Mucosa of rectum (tissue), 2 donors: ENCODE measurements at regions not wholly inside any gene's neighbourhood (a gene's known extent, or its start where the extent isn't known, plus 50 kb on each side); places are given as distances from the start of the nearest gene placed in this dataset.

Source experiments
- H3K27ac ChIP-seq, 2 donors: one replicate each; pipeline ENCODE4 v1.7.0; 2013; ENCODE audit warnings: inconsistent platforms in 2 of 2, low read depth in 2 of 2, low read length in 2 of 2
- H3K27me3 ChIP-seq, 2 donors: one replicate each; pipeline ENCODE4 v1.7.0; 2013; ENCODE audit warnings: low read length in 2 of 2; ENCODE audit not compliant: control insufficient read depth in 2 of 2, insufficient read depth in 2 of 2
- H3K36me3 ChIP-seq, 2 donors: one replicate each; pipeline ENCODE4 v1.7.0; 2013; ENCODE audit warnings: low read length in 2 of 2; ENCODE audit not compliant: control insufficient read depth in 2 of 2, insufficient read depth in 2 of 2
- H3K4me1 ChIP-seq, 2 donors: one replicate each; pipeline ENCODE4 v1.7.0; 2013; ENCODE audit warnings: low read length in 2 of 2, mild to moderate bottlenecking in 1 of 2; ENCODE audit not compliant: control insufficient read depth in 2 of 2, insufficient read depth in 2 of 2
- H3K4me3 ChIP-seq, 2 donors: one replicate each; pipeline ENCODE4 v1.7.0; 2013; ENCODE audit warnings: low read length in 2 of 2
- H3K9ac ChIP-seq, 2 donors: one replicate each; pipeline ENCODE4 v1.7.0; 2013; ENCODE audit warnings: low read length in 2 of 2, low read depth in 1 of 2, mild to moderate bottlenecking in 1 of 2
- H3K9me3 ChIP-seq, 2 donors: one replicate each; pipeline ENCODE4 v1.7.0; 2013; ENCODE audit warnings: low read length in 2 of 2; ENCODE audit not compliant: control insufficient read depth in 2 of 2
- donor health status: healthy.
- donor health status: Normal muscosa, but diverticular disease.

DNA sequence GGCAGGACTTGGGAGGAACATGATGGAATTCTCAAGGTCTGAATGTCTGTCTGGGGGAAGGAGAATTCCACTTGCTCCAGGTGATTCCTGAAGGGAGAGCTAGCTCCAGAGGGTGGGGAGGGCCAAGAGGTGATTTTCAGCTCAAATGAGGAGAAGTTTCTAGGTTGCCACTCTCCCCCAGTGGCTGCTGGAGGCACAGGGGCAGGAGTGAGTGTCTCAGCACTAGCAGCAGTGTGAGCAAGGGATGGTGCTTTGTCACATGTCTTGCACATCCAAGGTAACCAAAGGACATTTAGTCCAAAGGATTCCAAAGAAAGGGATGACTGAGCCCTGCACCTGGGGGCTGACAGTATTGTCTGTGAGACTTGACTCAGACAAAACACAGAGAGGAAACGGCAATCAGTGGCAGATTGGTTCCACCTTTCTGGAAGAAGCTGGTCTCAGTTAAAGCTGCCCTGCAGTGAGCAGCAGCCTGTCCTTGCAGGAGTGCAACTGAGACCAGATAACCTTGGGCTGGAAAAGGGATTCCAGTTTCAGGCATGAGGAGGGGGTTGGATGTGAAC is 51.2 kb upstream of the PCBD1 start:
- no peaks in the 10 kb centered on the region for H3K9me3 ChIP-seq
- H3K9ac ChIP-seq: no peak overlapping the region

GRCh38 chr10:70940834-70941568 is 52.6 kb upstream of the PCBD1 start:
- no peaks in the 10 kb centered on the region for H3K4me1 ChIP-seq
- H3K27me3 ChIP-seq: no peaks in the 10 kb centered on the region
- H3K9me3 ChIP-seq: no peaks in the 10 kb centered on the region
- no peak overlapping the region for H3K4me3 ChIP-seq
- H3K9ac ChIP-seq: no peak overlapping the region
- H3K27ac ChIP-seq: no peak overlapping the region
- no peaks in the 10 kb centered on the region for H3K36me3 ChIP-seq

More for the DNA sequence above, 51.2 kb upstream of the PCBD1 start:
- Histone ChIP-seq H3K27me3 (no peaks in the 10 kb centered on the region), H3K27ac (no peak overlapping the region), H3K36me3 (no peaks in the 10 kb centered on the region), H3K4me3 (no peak overlapping the region), H3K4me1 (no peaks in the 10 kb centered on the region)

DNA sequence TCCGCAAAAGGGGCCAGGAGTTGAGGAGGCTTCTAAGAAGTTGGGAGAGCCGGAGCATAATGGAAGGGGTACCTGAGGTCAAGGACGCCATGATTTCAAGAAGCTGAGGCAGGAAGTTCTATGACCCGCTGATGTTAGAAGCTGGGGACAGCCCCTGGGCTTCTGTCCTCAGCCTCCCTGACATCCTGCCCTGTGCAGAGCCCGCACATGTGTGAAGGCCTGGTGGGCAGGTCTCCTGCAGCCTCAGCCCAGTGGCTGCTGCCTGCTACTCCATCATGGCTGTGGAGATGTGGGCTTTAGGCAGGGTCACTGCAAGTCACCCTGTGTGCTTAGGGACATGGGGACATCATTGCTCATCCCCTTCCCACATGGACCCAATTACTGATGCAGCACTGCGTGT is 53.8 kb upstream of the PCBD1 start:
- no peak overlapping the region for H3K4me3 ChIP-seq
- H3K9me3 ChIP-seq: no peaks in the 10 kb centered on the region
- H3K27me3 ChIP-seq: no peaks in the 10 kb centered on the region
- H3K4me1 ChIP-seq: no peaks in the 10 kb centered on the region
- no peak overlapping the region for H3K27ac ChIP-seq
- no peak overlapping the region for H3K9ac ChIP-seq
- H3K36me3 ChIP-seq: no peaks in the 10 kb centered on the region

- H3K4me3 ChIP-seq: no peak overlapping the region
- no peaks in the 10 kb centered on the region for H3K27me3 ChIP-seq
- H3K4me1 ChIP-seq: no peaks in the 10 kb centered on the region
- no peaks in the 10 kb centered on the region for H3K9me3 ChIP-seq
- H3K36me3 ChIP-seq: no peaks in the 10 kb centered on the region
- H3K9ac ChIP-seq: no peak overlapping the region
- H3K27ac ChIP-seq: no peak overlapping the region
Observed at GRCh38 chr10:70942725-70943124, 54.4 kb upstream of the PCBD1 start.

- Histone ChIP-seq H3K4me1 (no peaks in the 10 kb centered on the region), H3K4me3 (no peak overlapping the region), H3K36me3 (no peaks in the 10 kb centered on the region), H3K9me3 (no peaks in the 10 kb centered on the region), H3K9ac (no peak overlapping the region), H3K27me3 (no peaks in the 10 kb centered on the region), H3K27ac (no peak overlapping the region)
Observed at GRCh38 chr10:70943249-70943648, 54.9 kb upstream of the PCBD1 start.

DNA sequence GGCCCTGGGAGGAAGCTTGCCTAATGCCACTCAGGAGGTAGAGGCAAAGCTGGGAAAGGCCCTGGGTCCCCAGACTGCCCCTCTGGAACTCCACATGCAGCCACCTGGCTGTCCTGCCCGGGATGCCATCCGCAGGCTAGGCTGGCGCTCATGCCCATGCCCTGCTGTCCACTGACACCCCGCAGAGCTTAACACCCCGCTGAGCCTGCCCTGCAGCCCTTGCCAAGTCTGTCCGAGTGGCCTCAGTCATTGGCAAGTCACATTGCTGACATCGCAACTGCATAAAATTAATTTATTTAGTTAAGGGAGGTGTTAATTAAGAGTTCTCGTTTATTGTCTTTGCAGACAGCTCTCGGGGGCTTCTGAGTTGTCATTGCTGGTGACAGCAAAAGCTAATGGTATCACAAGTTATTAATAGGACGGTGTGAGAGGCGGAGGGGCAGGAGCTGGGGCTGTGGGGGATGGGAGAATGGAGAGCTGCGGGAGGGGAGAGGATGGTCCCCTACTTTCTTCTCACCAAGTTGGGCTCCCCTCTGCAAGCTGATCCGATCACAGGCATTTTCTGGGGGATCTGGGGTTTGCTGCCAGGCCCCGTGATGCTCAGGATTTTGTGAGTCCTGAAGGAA is 55.6 kb upstream of the PCBD1 start:
- Histone ChIP-seq H3K9me3 (no peaks in the 10 kb centered on the region), H3K9ac (no peak overlapping the region), H3K4me3 (no peak overlapping the region), H3K36me3 (no peaks in the 10 kb centered on the region), H3K4me1 (no peaks in the 10 kb centered on the region), H3K27me3 (no peaks in the 10 kb centered on the region), H3K27ac (no peak overlapping the region)

DNA sequence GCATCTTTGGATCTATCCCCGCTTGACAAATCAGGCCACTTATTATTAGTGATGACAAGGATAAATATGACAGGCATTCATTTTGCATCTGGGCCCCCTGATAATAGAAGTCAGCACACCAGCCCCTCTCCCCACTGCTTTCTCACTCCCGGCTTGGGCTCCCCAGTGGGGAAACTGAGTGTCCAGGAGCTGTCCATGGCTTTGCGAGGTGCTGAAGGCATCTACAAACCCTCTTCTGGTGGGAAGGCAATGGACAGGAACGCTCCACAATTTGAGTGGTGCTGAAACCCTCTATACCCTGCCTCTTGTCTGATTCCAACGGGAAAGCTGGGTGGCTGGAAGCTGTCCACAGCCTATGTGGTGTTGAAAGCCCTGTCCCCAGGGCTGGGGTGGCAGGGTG is 61.7 kb upstream of the PCBD1 start:
- Histone ChIP-seq H3K27me3 (no peaks in the 10 kb centered on the region), H3K9me3 (no peaks in the 10 kb centered on the region), H3K9ac (no peak overlapping the region), H3K4me1 (no peaks in the 10 kb centered on the region), H3K36me3 (no peaks in the 10 kb centered on the region), H3K27ac (no peak overlapping the region), H3K4me3 (no peak overlapping the region)

GRCh38 chr10:70950801-70951200 is 62.4 kb upstream of the PCBD1 start:
- Histone ChIP-seq H3K4me1 (no peaks in the 10 kb centered on the region), H3K4me3 (no peak overlapping the region), H3K9ac (no peak overlapping the region), H3K36me3 (no peaks in the 10 kb centered on the region), H3K27ac (no peak overlapping the region), H3K27me3 (no peaks in the 10 kb centered on the region), H3K9me3 (no peaks in the 10 kb centered on the region)

- Histone ChIP-seq H3K9ac (no peak overlapping the region), H3K27ac (no peak overlapping the region), H3K9me3 (no peaks in the 10 kb centered on the region), H3K4me1 (no peaks in the 10 kb centered on the region), H3K27me3 (no peaks in the 10 kb centered on the region), H3K4me3 (no peak overlapping the region), H3K36me3 (no peaks in the 10 kb centered on the region)
Observed at GRCh38 chr10:70952401-70952800, 64.0 kb upstream of the PCBD1 start.

DNA sequence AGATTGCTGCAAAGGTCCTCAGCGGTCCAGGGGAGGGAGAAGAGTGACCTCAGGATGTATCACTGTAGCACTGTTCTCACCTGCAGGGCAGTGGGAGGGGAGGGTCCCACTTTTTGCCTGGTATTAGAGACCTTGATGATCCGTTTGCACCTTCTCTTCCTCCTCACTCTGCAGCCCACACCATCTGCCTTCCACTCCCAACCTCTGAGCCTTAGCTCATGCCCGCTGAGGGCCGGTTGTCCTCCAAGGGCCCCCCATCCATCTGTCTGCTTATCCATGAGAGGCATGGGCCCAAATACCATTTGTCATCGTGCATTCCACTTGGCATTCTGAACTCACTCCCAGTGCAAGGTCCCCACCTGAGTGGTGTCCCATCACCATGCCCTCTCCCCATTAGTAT is 64.6 kb upstream of the PCBD1 start:
- Histone ChIP-seq H3K9me3 (no peaks in the 10 kb centered on the region), H3K4me3 (no peak overlapping the region), H3K9ac (no peak overlapping the region), H3K27me3 (no peaks in the 10 kb centered on the region), H3K27ac (no peak overlapping the region), H3K36me3 (no peaks in the 10 kb centered on the region), H3K4me1 (no peaks in the 10 kb centered on the region)
